ENCODE measurements at regions not wholly inside any gene's neighbourhood (a gene's known extent, or its start where the extent isn't known, plus 50 kb on each side); places are given as distances from the start of the nearest gene placed in this dataset.

GRCh38 chr7:94856643-94857042 lies 50.8 kb upstream of the PPP1R9A start:
- TF ChIP-seq CTCF (conservative IDR thresholded peaks at IDR 0.05; ENCODE audit: low read depth, low read length) (no peak), EZH2 (IDR thresholded peaks at IDR 0.05; ENCODE audit: low read length, unreplicated experiment) (no peak)

Measured in PC-3 (cell line).